ENCODE measurements at regions not wholly inside any gene's neighbourhood (a gene's known extent, or its start where the extent isn't known, plus 50 kb on each side); places are given as distances from the start of the nearest gene placed in this dataset.

- no peak for TF ChIP-seq CTCF (IDR thresholded peaks at IDR 0.05; ENCODE audit: insufficient read depth, low read length, missing control alignments)
- ChIA-PET CTCF (no interaction called here), POLR2A (no interaction called here)
- H3K4me3 ChIP-seq (ENCODE audit: low read depth, low read length), result no peak overlapping the region
- no peak for DNase-seq (ENCODE audit: low read depth, low spot score)
Observed at GRCh38 chr6:99177736-99178135, 171.7 kb downstream of the FAXC start.

- CTCF ChIA-PET, result interaction anchor here (1.8 kb wide), 1 partner anchor 14 kb away, joined by 4 read pairs; no protein-coding TSS in a partner anchor
- TF ChIP-seq CTCF (IDR thresholded peaks at IDR 0.05; ENCODE audit: insufficient read depth, low read length, missing control alignments), result no peak
- POLR2A ChIA-PET, result no interaction called here
Observed at GRCh38 chr6:99165838-99166237, 183.6 kb downstream of the FAXC start.

GRCh38 chr6:99152347-99152643 is 197.2 kb downstream of the FAXC start:
- DNase-seq (ENCODE audit: low read depth, low spot score), result no peak
- no peak for TF ChIP-seq CTCF (IDR thresholded peaks at IDR 0.05; ENCODE audit: insufficient read depth, low read length, missing control alignments)
- POLR2A ChIA-PET, result no interaction called here
- CTCF ChIA-PET, result interaction anchor here (1.4 to 3.4 kb wide), 3 partner anchors 12 to 90 kb away, joined by 4 to 26 read pairs (median 6); no protein-coding TSS in a partner anchor
- no peak overlapping the region for H3K4me3 ChIP-seq (ENCODE audit: low read depth, low read length)

More at GRCh38 chr6:99165838-99166237, 183.6 kb downstream of the FAXC start:
- DNase-seq (ENCODE audit: low read depth, low spot score), result no peak
- H3K4me3 ChIP-seq (ENCODE audit: low read depth, low read length), result no peak overlapping the region

GRCh38 chr6:99151634-99152346 is 197.7 kb downstream of the FAXC start:
- POLR2A ChIA-PET, result no interaction called here

GRCh38 chr6:99148761-99149160 is 200.7 kb downstream of the FAXC start:
- TF ChIP-seq CTCF (IDR thresholded peaks at IDR 0.05; ENCODE audit: insufficient read depth, low read length, missing control alignments), result no peak
- CTCF ChIA-PET, result no interaction called here
- no peak overlapping the region for H3K4me3 ChIP-seq (ENCODE audit: low read depth, low read length)
- POLR2A ChIA-PET, result no interaction called here
- no peak for DNase-seq (ENCODE audit: low read depth, low spot score)

More at GRCh38 chr6:99151634-99152346, 197.7 kb downstream of the FAXC start:
- H3K4me3 ChIP-seq (ENCODE audit: low read depth, low read length), result no peak overlapping the region
- CTCF ChIA-PET, result interaction anchor here (1.0 to 3.4 kb wide), 4 partner anchors 11 to 90 kb away, joined by 3 to 26 read pairs (median 5); no protein-coding TSS in a partner anchor
- TF ChIP-seq CTCF (IDR thresholded peaks at IDR 0.05; ENCODE audit: insufficient read depth, low read length, missing control alignments), result peak; percentile 75
- no peak for DNase-seq (ENCODE audit: low read depth, low spot score)

- TF ChIP-seq CTCF (IDR thresholded peaks at IDR 0.05; ENCODE audit: insufficient read depth, low read length, missing control alignments), result no peak
- CTCF ChIA-PET, result no interaction called here
- no peak for DNase-seq (ENCODE audit: low read depth, low spot score)
- POLR2A ChIA-PET, result no interaction called here
- H3K4me3 ChIP-seq (ENCODE audit: low read depth, low read length), result no peak overlapping the region
Observed at GRCh38 chr6:99148111-99148510, 200.4 kb upstream of the FBXL4 start.
